Ovary (tissue), 7 donors: ENCODE measurements at regions not wholly inside any gene's neighbourhood (a gene's known extent, or its start where the extent isn't known, plus 50 kb on each side); places are given as distances from the start of the nearest gene placed in this dataset.

ENCODE experiments used
- DNase-seq, 5 donors: peaks; one replicate each; pipeline ENCODE4 v3.0.0-alpha.2; 2019 to 2020
- H3K27ac ChIP-seq, 2 donors: fragments of 200-600 bp; one replicate each; pipeline versions ENCODE4 v1.5.1 to v1.8.0; 2019 to 2022
- H3K27me3 ChIP-seq: fragments of 200-600 bp; one replicate; pipeline ENCODE4 v1.8.0; 2022
- H3K36me3 ChIP-seq: fragments of 200-600 bp; sonication (generic); one replicate; pipeline ENCODE4 v1.5.1; 2019
- H3K4me1 ChIP-seq: one replicate; pipeline ENCODE4 v1.8.1; 2013; ENCODE audit warnings: mild to moderate bottlenecking, moderate library complexity; ENCODE audit not compliant: insufficient read depth
- H3K4me3 ChIP-seq: fragments of 200-600 bp; sonication (generic); one replicate; pipeline ENCODE4 v1.5.1; 2017
- H3K9me3 ChIP-seq, 2 donors: fragments of 200-600 bp in 1 of 2; sonication (generic) in 1 of 2; one replicate each; pipeline versions ENCODE4 v1.5.1 to v1.8.1; 2013 to 2019; ENCODE audit warnings: mild to moderate bottlenecking in 1 of 2, moderate library complexity in 1 of 2
- CTCF ChIP-seq, 3 donors: fragments of 450-650 bp in 2 of 3; fragments of 200-600 bp in 1 of 3; IDR thresholded peaks; one replicate each; pipeline versions ENCODE4 v1.5.1 to v1.8.0; 2016 to 2022; ENCODE audit warnings: antibody characterized with exemption in 3 of 3, mild to moderate bottlenecking in 1 of 3
- EP300 ChIP-seq: sonication (generic); formaldehyde crosslinking; IDR thresholded peaks from one replicate; pipeline ENCODE4 v1.6.1; 2017; ENCODE audit warnings: antibody characterized with exemption
- POLR2A ChIP-seq: fragments of 450-650 bp; IDR thresholded peaks from one replicate; pipeline ENCODE4 v1.6.1; 2017; ENCODE audit warnings: antibody characterized with exemption, mild to moderate bottlenecking, moderate library complexity
- WGBS, 3 donors: extraction: QIAGEN DNeasy Blood & Tissue Kit in 1 of 3; methylation state at CpG; one replicate each; pipeline versions ENCODE4 v1.1.5 to v1.1.7; 2013 to 2017; 5-methylcytosine and 5-hydroxymethylcytosine counted together
- intact Hi-C, 4 donors: fragments of 100-400 bp; cut with DNase I; formaldehyde crosslinking; loops; one replicate each; pipeline versions ENCODE4 v1.11.0 to v1.15.1; 2022 to 2023
- donor health status: DM: no; HTN: no; CAD: no; lungs with moderate emphysema.
- donor health status: DM: no; HTN: no; CAD: no.
- donor health status: Bipolar disorder and iron deficiency.
- donor health status: DM: no; HTN: no; CAD: no.
- donor health status: DM: yes; HTN: yes; CAD: no.

GRCh38 chr13:104686484-104686883 is 1620.3 kb upstream of the SLC10A2 start:
- Histone ChIP-seq H3K27ac (no peak overlapping the region), H3K9me3 (no peaks in the 10 kb centered on the region), H3K4me3 (no peak overlapping the region), H3K36me3 (no peaks in the 10 kb centered on the region), H3K4me1 (no peaks in the 10 kb centered on the region), H3K27me3 (no peaks in the 10 kb centered on the region)
- no peak for DNase-seq
- TF ChIP-seq CTCF (IDR thresholded peaks at IDR 0.05) = no peak
- no peak for TF ChIP-seq EP300
- no peak for TF ChIP-seq POLR2A
- 73 to 83% (median 81%) methylated on average over 3 of the region's 3 CpGs for WGBS, 3 donors
- intact Hi-C loops = no loop called here

GRCh38 chr13:104683789-104684188 is 1617.6 kb upstream of the SLC10A2 start:
- no peak for TF ChIP-seq CTCF (IDR thresholded peaks at IDR 0.05)
- no peak for TF ChIP-seq POLR2A
- TF ChIP-seq EP300 = no peak
- DNase-seq = no peak
- no peak overlapping the region for H3K27ac ChIP-seq
- H3K36me3 ChIP-seq = no peaks in the 10 kb centered on the region
- no peaks in the 10 kb centered on the region for H3K27me3 ChIP-seq
- no peak overlapping the region for H3K4me3 ChIP-seq
- intact Hi-C loops = no loop called here
- no peaks in the 10 kb centered on the region for H3K4me1 ChIP-seq
- H3K9me3 ChIP-seq = no peaks in the 10 kb centered on the region

- TF ChIP-seq EP300 = no peak
- no peak for TF ChIP-seq POLR2A
- TF ChIP-seq CTCF (IDR thresholded peaks at IDR 0.05) = no peak
- H3K4me1 ChIP-seq = no peaks in the 10 kb centered on the region
- no peaks in the 10 kb centered on the region for H3K27me3 ChIP-seq
- no peak overlapping the region for H3K4me3 ChIP-seq
- 92 to 94% (median 94%) methylated on average over 5 of the region's 5 CpGs for WGBS, 3 donors
- H3K9me3 ChIP-seq = no peaks in the 10 kb centered on the region
- H3K27ac ChIP-seq = no peak overlapping the region
- DNase-seq = no peak
- intact Hi-C loops = no loop called here
- no peaks in the 10 kb centered on the region for H3K36me3 ChIP-seq
These were observed 1611.9 kb upstream of the SLC10A2 start for GRCh38 chr13:104678161-104678560.

- intact Hi-C loops = no loop called here
- WGBS, 3 donors = 79 to 86% (median 85%) methylated on average over 3 of the region's 3 CpGs
- TF ChIP-seq CTCF (IDR thresholded peaks at IDR 0.05) (no peak), POLR2A (no peak), EP300 (no peak)
- DNase-seq = no peak
- H3K4me1 ChIP-seq = no peaks in the 10 kb centered on the region
- H3K9me3 ChIP-seq = no peaks in the 10 kb centered on the region
- H3K27me3 ChIP-seq = no peaks in the 10 kb centered on the region
- no peak overlapping the region for H3K4me3 ChIP-seq
- no peaks in the 10 kb centered on the region for H3K36me3 ChIP-seq
- H3K27ac ChIP-seq = no peak overlapping the region
These were observed 1605.7 kb upstream of the SLC10A2 start for GRCh38 chr13:104671901-104672300.

- 96 to 100% (median 97%) methylated on average over 1 of the region's 1 CpG for WGBS, 3 donors
These were observed 1591.0 kb upstream of the SLC10A2 start for GRCh38 chr13:104657196-104657595.

More at GRCh38 chr13:104657196-104657595, 1591.0 kb upstream of the SLC10A2 start:
- intact Hi-C loops = no loop called here
- Histone ChIP-seq H3K4me1 (no peaks in the 10 kb centered on the region), H3K9me3 (no peaks in the 10 kb centered on the region), H3K27me3 (no peaks in the 10 kb centered on the region), H3K27ac (no peak overlapping the region), H3K36me3 (no peaks in the 10 kb centered on the region), H3K4me3 (no peak overlapping the region)
- TF ChIP-seq CTCF (IDR thresholded peaks at IDR 0.05) (no peak), POLR2A (no peak), EP300 (no peak)
- DNase-seq = no peak
